Stimulated activated naive CD8-positive, alpha-beta T cell treated with anti-CD3 and anti-CD28 coated beads, Interleukin-15, Interleukin-2, amounts not matched to agents 100 ng/mL and 50 ng/mL, for 24 hours (primary cell): ENCODE measurements at regions not wholly inside any gene's neighbourhood (a gene's known extent, or its start where the extent isn't known, plus 50 kb on each side); places are given as distances from the start of the nearest gene placed in this dataset.

Experiments
- H3K27ac Mint-ChIP-seq: one replicate; pipeline ENCODE4 v1.8.0; 2021; ENCODE audit warnings: mild to moderate bottlenecking, mixed read lengths
- H3K27me3 Mint-ChIP-seq: one replicate; pipeline ENCODE4 v1.8.0; 2021; ENCODE audit warnings: mixed read lengths
- H3K36me3 Mint-ChIP-seq: one replicate; pipeline ENCODE4 v1.8.0; 2021; ENCODE audit warnings: low read depth, mixed read lengths
- H3K4me1 Mint-ChIP-seq: one replicate; pipeline ENCODE4 v1.8.0; 2021; ENCODE audit warnings: low read depth, mixed read lengths
- H3K4me3 Mint-ChIP-seq: one replicate; pipeline ENCODE4 v1.8.0; 2021; ENCODE audit warnings: mild to moderate bottlenecking, mixed read lengths
- H3K9me3 Mint-ChIP-seq: one replicate; pipeline ENCODE4 v1.8.0; 2021; ENCODE audit warnings: mixed read lengths

- H3K4me1 Mint-ChIP-seq = no peaks in the 10 kb centered on the region
Observed at GRCh38 chr2:100766806-100767205, 53.1 kb upstream of the NPAS2 start.

GRCh38 chr2:100767224-100767653 is 52.7 kb upstream of the NPAS2 start:
- no peak overlapping the region for H3K4me3 Mint-ChIP-seq
- no peaks in the 10 kb centered on the region for H3K9me3 Mint-ChIP-seq
- no peak overlapping the region for H3K27ac Mint-ChIP-seq
- H3K27me3 Mint-ChIP-seq = peaks cover under 1% of the 10 kb centered on the region
- no peaks in the 10 kb centered on the region for H3K4me1 Mint-ChIP-seq
- H3K36me3 Mint-ChIP-seq = no peaks in the 10 kb centered on the region

More at GRCh38 chr2:100766806-100767205, 53.1 kb upstream of the NPAS2 start:
- H3K9me3 Mint-ChIP-seq = no peaks in the 10 kb centered on the region
- H3K4me3 Mint-ChIP-seq = no peak overlapping the region
- no peaks in the 10 kb centered on the region for H3K36me3 Mint-ChIP-seq
- H3K27ac Mint-ChIP-seq = no peak overlapping the region
- H3K27me3 Mint-ChIP-seq = peaks cover 3% of the 10 kb centered on the region

- Mint-ChIP-seq H3K27me3 (peaks cover 4% of the 10 kb centered on the region), H3K9me3 (no peaks in the 10 kb centered on the region), H3K4me3 (no peak overlapping the region), H3K27ac (no peak overlapping the region), H3K4me1 (no peaks in the 10 kb centered on the region), H3K36me3 (no peaks in the 10 kb centered on the region)
Observed at GRCh38 chr2:100767810-100768806, 51.8 kb upstream of the NPAS2 start.
